Hematopoietic multipotent progenitor cell treated with erythropoietin and hydrocortisone succinate and interleukin-3 and kit ligand, for 4 days (in vitro differentiated cells): ENCODE measurements at regions not wholly inside any gene's neighbourhood (a gene's known extent, or its start where the extent isn't known, plus 50 kb on each side); places are given as distances from the start of the nearest gene placed in this dataset.

Experiments used
- DNase-seq: peaks from one replicate; pipeline ENCODE4 v3.0.0-alpha.2; 2015

DNA sequence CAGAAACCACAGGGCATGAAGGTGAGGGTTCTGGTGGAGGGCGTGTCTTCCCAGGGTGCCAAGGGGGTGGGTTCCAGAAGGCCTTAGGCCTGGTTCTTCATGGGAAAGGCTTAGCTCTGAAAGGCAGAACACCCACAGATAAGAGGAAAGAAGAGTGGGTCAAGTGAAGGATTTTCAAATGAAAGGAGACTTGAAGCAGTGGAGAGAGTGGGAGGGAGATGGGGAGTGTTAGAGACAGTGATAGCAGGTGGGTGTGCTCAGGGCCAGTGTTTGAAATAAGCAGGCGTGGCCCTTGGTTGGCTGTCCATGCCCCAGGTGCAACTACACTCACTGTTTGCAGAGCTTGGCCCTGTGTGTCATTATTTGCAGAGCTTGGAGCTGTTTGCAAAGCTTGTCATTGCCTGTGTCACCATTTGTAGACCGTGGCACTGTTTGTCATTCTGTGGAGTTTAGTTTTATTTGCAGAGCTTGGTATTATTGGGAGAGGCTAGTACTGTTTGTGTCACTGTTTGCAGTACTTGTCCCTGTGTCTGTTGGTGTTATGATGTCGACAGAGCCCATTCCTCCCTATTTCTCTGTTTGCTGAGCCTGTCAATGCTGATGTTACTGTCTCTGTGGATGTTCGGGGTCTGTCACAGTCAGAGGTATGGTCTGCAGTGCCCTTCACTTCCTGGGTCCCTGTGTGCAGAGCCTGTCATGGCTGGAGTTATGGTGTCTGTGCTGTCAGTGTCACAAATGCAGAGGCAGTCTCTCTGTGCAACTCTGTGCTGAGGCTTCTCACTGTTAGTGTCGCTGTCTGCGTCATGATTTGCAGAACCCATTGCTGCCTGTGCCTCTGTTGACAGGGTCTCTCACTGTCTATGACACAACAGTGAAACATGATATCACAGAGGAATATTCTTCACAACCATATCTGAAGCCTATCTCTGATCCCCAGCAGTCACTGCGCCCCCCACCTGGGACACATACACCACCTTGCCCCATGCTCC lies 127.7 kb upstream of the LRFN2 start:
- DNase-seq: no peak

DNA sequence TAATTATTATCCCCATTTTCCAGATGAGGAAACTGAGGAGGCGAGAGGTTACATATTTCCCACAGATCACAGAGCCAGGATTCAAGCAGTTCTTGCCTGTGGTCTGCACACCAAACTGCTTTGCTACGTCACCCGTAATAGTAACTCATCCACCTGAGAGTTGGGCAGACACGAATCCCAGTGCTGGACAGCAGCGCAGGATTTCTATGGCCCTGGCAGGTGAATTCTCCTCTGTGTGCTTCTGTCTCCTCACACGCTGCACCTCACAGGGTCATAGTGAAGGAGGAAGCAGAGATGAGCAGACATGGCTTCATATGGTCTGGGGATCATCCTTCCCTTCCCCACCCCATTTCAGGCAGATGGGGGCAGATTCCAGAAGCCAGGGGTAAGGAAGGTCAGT lies 127.0 kb upstream of the LRFN2 start:
- DNase-seq: no peak

DNA sequence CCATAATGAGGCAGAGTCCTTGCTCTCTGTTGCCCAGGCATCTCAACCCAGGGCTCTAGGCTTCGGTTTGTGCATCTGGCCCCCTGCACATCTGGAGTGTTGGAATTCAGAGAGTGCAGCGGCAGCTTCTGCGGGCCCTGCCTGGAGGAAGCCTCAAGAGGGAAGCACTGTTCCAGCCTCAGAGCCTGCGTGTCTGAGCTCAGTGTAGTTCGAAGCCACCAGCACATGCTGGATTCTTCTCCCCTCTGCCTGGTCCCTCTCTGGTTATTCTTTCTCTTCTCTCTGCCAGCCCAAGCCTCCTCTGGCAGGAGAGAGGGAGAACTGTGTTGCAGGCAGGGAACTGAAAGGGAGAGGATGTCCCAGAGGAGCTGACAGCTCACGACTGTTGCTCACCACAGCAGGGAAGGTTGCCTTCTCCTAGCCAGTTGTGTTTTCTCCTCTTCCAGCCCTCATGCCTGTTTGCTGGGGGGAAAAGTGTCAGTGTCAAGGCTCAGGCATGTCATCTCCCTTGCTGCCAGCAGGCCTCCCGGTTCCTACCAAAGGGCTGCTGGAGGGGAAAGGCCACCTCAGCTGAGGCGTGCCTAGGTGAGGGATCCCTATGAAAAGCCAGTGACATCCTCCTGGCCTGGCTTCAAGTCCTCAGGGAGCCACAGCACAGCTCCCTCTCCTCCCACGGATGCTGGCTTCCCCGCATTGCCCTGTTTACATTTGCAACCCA lies 126.0 kb upstream of the LRFN2 start:
- DNase-seq: peak; percentile 35

DNA sequence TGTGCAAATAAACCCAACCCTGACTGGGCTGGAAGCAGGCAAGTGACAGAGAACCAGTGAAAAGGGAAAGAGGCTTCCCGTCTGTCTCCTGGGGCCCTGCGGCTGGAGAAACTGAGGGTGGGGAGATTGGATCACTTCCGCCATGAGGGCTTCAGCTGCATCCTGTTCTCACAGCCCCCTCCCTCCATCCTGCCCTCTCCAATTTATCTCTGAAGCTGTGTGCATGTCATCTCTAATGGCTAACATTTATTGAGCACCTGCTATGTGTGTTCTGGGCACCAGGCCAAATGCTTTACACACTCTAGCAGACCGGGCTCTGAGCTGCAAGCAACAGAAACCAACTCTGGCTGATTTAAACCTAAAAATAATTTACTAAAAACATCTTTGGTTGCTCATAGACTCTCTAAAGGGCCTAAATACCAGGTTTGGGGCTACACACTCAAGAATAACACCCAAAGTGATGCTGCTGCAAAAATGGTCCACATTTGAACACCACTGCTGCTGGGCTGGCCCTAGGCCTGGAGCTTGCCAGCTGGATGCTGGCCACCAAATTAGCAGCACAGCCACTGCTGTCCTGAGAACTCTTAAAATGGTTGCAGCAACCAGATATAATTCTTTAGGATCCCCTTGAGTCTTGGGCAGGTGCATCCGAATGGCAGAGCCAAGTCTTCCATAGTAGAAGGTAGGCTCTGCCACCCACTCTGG lies 123.6 kb upstream of the LRFN2 start:
- DNase-seq: peak; percentile 51

DNA sequence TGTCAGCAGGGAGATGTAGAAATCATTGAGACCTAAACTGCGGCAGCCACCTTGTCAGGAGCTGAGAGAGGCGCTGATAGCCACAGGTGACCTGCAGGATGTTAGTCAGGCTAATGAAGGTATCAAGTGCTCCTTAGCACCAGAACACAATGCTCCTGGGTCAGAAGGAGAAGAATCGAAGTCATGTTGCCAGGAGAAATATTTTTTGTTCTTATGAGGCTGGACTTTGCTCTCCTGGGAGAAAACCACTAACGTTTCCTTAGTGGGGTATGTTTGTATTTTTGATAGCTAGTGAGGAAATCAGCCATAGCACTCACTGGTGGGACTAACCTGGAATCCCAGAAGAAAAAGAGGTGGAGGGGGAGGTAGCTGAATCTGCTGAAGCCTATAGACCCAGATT lies 120.9 kb upstream of the LRFN2 start:
- DNase-seq: no peak

DNA sequence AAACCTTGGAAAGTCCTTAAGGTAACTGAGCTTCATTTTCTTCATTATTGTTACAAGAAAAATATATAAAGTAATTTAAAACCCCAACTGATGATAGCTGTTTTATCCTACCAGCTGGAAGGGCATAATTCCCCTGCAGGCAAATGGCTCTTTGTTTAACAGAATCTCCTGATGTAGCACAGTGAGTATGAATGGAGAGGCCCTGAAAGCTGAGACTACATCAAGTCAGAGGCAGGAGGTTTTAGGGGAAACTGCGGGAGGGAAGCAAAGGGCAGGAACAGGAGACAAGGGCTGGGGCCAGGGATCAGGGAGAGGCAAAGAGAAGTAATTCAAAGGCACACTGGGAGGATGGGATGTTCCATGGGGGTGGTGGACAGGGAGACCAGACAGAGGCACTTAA lies 119.0 kb upstream of the LRFN2 start:
- no peak for DNase-seq

DNA sequence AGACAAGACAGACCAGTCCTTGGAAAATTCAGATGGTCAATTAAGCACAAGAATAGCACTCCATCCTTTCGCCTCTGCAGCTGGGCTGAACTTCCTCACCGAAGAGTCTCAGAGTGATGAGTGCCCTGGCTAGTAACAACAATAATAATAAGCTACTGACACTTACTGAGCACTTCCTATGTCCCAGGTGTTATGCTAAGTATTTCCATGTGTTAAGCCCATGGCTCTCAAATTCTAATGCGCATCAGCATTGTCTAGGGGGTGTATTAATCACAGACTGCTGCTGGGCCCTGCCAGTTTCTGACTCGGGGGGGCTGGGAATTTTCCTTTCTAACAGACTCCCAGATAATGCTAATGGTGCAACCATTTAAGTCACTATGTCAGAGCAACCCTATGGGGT lies 118.2 kb upstream of the LRFN2 start:
- DNase-seq: no peak

DNA sequence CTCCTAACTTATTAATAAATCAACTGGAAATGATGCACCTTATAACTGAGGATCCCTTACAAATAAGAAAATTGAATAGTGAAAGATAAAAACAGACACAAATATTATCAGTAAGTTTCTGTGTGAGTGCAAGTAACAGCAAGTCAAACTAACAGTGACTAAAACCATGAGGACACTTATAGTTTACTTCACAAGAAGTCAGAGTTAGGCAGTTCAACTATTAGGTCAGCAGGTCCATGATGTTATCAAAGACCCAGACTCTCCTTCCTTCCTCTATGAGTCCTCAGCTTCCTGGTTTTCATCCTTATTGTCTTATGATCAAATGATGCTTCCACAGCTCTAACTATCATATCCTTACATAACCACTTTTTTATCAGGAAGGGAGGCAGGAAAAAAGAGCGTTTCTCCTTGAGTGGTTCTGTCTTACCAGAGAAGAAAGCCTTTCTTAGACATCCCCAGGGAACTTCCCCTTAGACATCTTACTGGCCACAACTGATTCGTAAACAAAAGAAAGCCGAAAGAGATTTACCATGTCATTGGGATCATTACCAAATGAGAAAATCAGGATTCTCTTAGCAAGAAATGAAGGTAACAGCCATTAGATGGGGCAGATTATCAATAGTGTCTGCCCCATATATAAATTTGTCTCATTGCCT lies 114.3 kb upstream of the LRFN2 start:
- no peak for DNase-seq

DNA sequence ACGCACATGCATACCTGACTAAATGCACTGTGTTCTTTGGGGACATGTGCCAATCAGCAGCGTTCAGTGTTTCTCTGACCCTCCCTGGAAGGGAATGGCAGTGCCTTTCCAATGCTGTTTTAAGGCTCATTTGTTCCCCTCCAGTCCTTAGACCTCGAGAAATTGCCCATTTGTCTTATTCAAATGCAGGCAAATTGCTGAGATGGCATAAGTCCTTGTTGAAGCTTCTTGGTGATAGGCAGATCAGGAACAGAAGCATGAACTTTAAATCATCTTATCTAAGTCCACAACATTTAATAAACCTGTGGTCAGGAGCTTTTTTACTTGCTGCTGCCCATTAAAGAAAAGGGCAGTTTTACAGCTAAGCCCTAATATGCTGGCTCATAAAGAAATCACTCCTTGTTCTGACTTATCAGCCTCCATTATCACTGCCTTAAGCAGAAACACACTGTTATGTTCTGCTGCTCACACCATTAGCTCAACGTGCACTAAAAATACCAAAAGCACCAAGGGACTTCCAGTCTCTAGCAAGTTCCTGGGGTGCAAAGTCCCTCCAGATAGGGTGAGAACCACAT lies 112.9 kb upstream of the LRFN2 start:
- no peak for DNase-seq

DNA sequence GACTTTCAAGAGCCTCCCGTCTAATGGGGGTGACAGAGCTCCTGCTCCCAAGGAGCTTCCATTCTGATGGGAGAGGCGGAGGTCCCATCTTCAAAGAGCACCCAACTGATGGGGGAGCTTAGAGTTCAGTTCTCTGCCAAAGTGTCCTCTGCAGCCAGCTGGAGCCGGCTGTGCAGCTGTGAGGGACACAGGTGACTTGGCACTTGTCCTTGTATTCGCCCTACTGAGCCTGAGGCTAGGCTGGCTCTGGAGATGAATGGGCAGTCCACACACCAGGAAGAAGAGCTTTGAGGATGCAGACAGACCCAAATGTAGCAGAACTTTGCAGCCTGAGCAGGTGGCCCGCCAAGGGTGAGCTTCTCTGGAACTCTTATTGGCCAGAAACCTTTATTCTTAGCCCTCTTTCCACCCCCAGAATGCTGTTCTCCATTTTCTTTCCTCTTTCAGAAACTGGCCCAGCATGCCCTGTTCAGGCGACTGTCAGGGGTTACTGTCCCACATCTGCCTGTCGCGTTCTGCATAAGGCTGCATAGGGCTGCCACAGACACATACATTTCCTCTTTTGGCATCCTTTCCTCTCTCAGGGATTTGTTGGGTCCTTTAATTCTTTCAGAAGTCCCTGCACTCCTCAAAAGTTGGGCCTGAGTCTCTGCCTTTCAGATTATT lies 108.7 kb upstream of the LRFN2 start:
- DNase-seq: no peak

DNA sequence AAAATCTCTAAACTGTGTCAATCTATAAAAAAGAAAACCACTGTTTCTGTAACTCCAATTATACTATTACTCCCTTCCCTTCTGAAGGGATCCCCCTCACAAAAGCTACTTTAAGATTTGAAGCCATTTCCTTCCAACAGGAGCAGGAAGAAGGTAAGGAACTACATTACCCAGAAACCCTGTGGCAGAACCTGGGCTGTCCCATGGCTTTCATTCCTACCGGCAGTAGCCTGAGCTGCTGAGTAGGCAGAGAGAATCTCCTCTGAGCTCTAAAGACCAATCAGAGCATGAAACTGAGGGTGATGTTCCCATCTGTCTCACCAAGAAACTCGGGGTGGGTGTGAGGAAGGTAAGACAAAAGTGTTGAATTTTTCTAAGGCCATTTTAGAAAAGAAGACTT lies 108.0 kb upstream of the LRFN2 start:
- DNase-seq: peak; percentile 50

DNA sequence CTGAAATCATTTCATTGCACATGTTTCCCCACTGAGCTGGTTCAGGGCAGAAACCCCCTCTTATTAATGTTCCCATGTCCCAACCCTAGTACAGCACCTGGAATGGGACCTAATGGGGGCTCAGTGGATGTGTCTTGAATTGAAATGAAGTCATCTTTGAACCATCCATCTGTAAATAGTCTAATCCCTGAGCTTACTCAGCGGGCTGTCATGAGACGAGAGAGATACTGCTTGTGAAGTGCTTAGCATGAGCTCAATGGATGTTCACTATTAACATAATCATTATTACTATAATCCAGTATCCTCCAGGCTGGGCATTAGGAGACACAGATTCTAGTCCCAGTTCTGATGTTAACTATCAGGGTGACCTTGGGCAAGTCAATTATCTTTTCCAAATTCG lies 106.6 kb upstream of the LRFN2 start:
- DNase-seq: no peak

DNA sequence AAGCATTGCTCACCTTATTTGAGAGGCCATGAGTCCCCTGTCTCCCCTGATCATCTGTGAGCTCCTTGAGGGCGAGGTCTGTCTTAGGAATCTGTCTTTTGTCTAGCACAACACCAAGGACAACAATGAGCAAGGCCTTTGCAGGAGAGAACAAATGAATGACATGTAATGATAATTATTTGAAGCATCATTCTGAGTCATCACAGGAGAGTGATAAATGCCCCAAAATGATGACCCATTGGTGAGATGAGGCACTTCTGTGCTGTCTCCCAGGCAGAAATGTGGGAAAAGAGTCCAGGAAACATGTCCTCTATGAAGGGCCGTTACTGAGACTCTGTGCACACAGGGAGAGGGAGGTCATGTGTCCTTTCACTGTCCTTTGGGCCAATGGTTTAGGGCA lies 105.2 kb upstream of the LRFN2 start:
- no peak for DNase-seq

DNA sequence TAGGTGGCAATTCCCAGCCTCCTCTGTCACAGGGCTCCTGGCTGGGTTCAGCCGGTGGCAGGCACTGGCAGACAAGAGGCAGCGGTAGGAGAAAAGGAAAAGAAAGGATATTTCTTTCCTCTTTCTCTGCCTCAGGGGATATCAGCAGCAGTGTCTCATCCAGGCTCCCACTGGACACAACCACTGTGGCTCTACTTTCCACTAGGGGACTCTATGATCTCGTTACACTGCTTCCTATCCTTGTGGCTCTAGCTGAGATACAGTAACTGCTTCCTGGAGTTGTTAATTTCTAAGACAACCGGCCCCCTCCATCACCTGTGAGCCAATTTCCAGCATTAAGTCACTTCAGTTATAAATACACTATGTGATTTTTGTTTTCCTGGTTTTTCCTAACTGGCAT lies 102.0 kb upstream of the LRFN2 start:
- no peak for DNase-seq

DNA sequence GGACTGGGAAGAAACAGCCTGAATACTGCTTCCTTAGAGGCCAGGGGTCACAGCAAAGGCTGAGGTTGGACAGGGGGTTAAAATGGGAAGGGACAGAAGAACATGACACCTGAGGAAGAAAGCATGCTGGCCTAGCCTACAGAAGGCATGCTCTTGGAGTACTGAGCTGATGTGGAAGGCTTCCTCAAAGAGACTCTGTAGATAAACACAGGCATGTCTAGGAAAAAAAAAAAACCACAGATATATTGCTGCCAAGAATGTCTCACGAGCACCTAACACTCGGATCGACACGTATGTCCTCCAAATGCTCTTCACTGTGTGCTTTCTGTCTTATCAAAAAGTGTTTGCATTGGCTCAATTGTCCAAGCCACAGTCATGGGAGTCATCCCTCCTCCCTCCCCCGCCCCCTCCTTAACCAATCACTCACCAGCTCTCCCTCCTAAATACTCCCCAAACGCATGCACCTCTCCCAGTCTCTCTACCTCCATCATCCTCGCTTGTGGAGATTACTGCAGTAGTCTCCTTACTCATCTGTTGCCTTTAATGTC lies 101.1 kb upstream of the LRFN2 start:
- peak; percentile 52 for DNase-seq

DNA sequence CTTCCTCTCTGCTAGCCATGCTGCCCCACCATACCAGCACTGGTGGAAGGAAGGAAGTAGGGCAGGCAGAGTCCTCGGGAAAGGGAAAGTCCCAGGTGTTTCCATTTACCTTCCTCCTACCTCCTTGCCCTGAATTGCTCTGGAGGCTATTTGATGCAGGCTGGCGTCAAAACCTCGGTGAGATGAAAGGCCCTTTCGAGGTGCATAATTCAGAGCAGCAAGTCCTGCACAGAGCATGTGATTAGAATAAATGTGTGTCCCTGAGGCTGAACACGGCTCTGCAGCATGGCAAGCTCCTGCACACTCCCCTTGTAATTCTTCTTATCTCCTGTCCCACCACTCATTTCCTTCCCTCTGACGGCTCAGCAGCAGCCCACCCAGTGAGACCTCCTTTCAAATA lies 98.7 kb upstream of the LRFN2 start:
- peak; percentile 28 for DNase-seq

DNA sequence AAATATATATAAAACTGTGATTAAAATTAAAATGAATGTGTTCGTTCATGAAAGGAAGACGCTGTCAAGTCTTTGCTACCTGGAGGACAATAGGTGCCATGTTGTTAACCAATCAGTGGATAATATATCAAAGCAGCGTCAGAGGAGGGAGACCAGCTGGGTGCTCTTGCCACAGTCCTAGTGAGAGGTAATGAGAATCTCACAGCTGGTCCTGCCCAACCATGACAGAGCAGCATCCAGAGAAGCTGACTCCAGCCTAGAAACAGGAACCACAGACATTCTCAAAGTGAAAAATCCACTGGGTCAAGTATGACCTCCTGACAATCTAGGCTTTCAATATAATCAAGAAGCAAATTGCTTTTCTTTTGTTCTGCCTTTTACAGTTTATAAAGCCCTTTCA lies 94.5 kb upstream of the LRFN2 start:
- DNase-seq: no peak

DNA sequence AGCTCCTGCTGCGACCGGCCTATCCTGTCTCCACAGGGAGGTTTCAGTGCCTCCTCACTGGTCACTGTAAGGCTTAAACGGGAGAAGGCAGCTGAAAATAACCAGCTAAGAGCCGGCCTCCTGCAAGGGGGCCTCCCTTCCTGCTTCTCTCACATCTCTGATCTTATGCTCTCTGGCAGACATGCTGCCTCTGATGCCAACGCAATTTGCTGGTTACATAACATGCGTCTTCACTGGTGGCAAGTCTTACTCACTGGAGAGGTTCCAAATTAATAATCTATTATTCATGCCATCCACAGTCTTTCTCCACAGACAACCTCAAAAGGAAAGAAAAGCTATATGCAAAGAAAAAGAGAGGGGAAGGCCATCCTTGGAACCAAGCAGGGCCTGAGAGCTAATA lies 91.8 kb upstream of the LRFN2 start:
- DNase-seq: no peak

DNA sequence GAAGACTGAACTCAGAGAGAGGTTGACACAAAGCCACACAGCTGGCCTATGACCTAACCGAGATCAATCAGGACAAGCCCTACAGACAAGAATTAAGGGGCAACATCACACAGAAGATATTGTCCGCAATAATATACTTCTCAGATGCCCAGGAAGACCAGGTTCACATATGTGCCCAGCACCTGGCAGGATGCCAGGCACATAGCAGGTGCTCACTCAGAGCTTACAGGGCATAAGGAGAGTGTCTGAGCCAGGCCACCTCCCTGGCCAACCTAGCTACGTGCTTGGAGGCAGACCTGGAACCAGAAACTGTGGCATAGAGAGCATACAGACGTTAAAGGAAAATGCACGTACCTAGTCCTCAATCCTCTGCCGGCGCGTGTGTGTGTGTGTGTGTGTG lies 87.0 kb upstream of the LRFN2 start:
- DNase-seq: no peak

DNA sequence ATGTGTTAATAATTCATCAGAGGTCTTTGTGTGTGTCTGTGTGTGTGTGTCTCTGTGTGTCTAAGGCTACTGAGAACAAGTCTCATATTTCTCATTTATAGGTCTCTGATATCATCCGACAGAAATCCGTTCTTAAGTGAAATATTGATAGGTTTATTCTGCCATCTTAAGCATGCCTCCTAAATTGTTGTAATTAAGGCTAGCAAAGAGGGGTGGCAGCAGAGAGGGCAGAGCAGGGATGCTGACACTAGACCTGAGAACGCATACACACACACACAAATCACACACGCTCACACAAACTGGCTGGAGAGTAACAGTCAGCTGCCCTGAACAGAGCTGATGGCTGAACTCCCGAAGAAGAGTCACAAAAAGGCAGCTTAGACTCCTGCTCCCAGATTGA lies 84.9 kb upstream of the LRFN2 start:
- no peak for DNase-seq

DNA sequence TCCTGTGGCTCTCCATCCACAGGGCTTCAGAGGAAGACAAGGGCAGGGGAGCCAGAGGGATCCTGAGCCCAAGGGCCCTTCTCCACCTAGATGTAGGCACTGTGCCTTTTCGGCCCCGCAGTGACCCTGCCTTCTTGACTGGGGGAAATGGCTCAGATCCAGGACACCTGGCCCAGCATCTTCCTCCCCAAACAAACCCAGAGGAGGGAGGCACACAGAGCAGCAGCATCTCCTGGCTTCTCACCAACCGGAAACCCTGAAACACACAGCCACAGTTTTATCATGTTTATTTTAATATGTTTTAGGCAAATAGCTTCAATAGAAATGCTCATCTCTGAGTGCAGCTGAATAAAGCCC lies 84.5 kb upstream of the LRFN2 start:
- DNase-seq: no peak
